Pulmonary artery endothelial cell (primary cell): ENCODE measurements at regions not wholly inside any gene's neighbourhood (a gene's known extent, or its start where the extent isn't known, plus 50 kb on each side); places are given as distances from the start of the nearest gene placed in this dataset.
"Not testable (repeated sequence)": the region's sequence is repeated elsewhere in the genome, so short reads cannot be mapped to it uniquely, and the experiment has no call there.

Source experiments
- DNase-seq: peaks from one replicate; pipeline ENCODE4 v3.0.0-alpha.2; 2011; ENCODE audit warnings: low read depth, low spot score

- no peak for DNase-seq
Observed at GRCh38 chr10:37067576-37067975, 57.8 kb upstream of the ANKRD30A start.

- not testable (repeated sequence) for DNase-seq
Observed at GRCh38 chr10:37062296-37062695, 63.1 kb upstream of the ANKRD30A start.

- no peak for DNase-seq
Observed at GRCh38 chr10:37057261-37057660, 68.1 kb upstream of the ANKRD30A start.

- no peak for DNase-seq
Observed at GRCh38 chr10:37053476-37053875, 71.9 kb upstream of the ANKRD30A start.

- DNase-seq, result not testable (repeated sequence)
Observed at GRCh38 chr10:37049982-37050381, 75.4 kb upstream of the ANKRD30A start.

GRCh38 chr10:37044319-37044718 lies 81.1 kb upstream of the ANKRD30A start:
- DNase-seq, result not testable (repeated sequence)

GRCh38 chr10:37035853-37036252 lies 89.5 kb upstream of the ANKRD30A start:
- no peak for DNase-seq

GRCh38 chr10:37015498-37015897 lies 109.9 kb upstream of the ANKRD30A start:
- DNase-seq, result no peak

GRCh38 chr10:37010741-37011140 lies 114.7 kb upstream of the ANKRD30A start:
- DNase-seq, result no peak

- DNase-seq, result not testable (repeated sequence)
Observed at GRCh38 chr10:37008276-37008675, 117.1 kb upstream of the ANKRD30A start.

GRCh38 chr10:37003126-37003525 lies 122.3 kb upstream of the ANKRD30A start:
- DNase-seq, result no peak

GRCh38 chr10:36995806-36996205 lies 129.6 kb upstream of the ANKRD30A start:
- not testable (repeated sequence) for DNase-seq

GRCh38 chr10:36994886-36995285 lies 130.5 kb upstream of the ANKRD30A start:
- DNase-seq, result no peak

GRCh38 chr10:36989233-36989632 lies 136.2 kb upstream of the ANKRD30A start:
- no peak for DNase-seq

- DNase-seq, result no peak
Observed at GRCh38 chr10:36946598-36946997, 178.8 kb upstream of the ANKRD30A start.

- no peak for DNase-seq
Observed at GRCh38 chr10:36943544-36943943, 181.9 kb upstream of the ANKRD30A start.

GRCh38 chr10:36942616-36943015 lies 182.8 kb upstream of the ANKRD30A start:
- no peak for DNase-seq

GRCh38 chr10:36903040-36903439 lies 222.4 kb upstream of the ANKRD30A start:
- DNase-seq, result no peak

- no peak for DNase-seq
Observed at GRCh38 chr10:36899652-36900051, 225.7 kb upstream of the ANKRD30A start.

GRCh38 chr10:36888925-36889573 lies 236.3 kb upstream of the ANKRD30A start:
- DNase-seq, result no peak

- DNase-seq, result no peak
Observed at GRCh38 chr10:36886303-36886891, 239.0 kb upstream of the ANKRD30A start.

- DNase-seq, result no peak
Observed at GRCh38 chr10:36885746-36886145, 239.7 kb upstream of the ANKRD30A start.

- DNase-seq, result no peak
Observed at GRCh38 chr10:36882781-36883180, 242.6 kb upstream of the ANKRD30A start.
